B cell (primary cell): ENCODE measurements at regions not wholly inside any gene's neighbourhood (a gene's known extent, or its start where the extent isn't known, plus 50 kb on each side); places are given as distances from the start of the nearest gene placed in this dataset.

ENCODE experiments used
- ATAC-seq: fragments of 200-7000 bp; cut with Tn5 transposase; one replicate; pipeline ENCODE4 v1.10.0; 2021; ENCODE audit warnings: low read depth, mild to moderate bottlenecking, moderate number of reproducible peaks, moderate library complexity
- CTCF ChIA-PET: fragments of 350-600 bp; sonication (Branson Sonifier 250); formaldehyde crosslinking; loops from one replicate; lab custom pipeline; 2021; ENCODE audit warnings: antibody characterized with exemption, inconsistent platforms; lab: Charles Lee
- POLR2A ChIA-PET: fragments of 350-600 bp; sonication (Branson Sonifier 250); formaldehyde crosslinking; loops from one replicate; lab custom pipeline; 2021; ENCODE audit warnings: antibody characterized with exemption; lab: Charles Lee
- DNase-seq: peaks from one replicate; pipeline ENCODE4 v3.0.0; 2013
- H2AFZ ChIP-seq: 2 replicates; pipeline ENCODE4 v1.6.1; 2012; ENCODE audit warnings: mild to moderate bottlenecking, low read depth, low read length; ENCODE audit not compliant: insufficient read depth, poor library complexity, severe bottlenecking
- H3K27ac ChIP-seq, 2 donors: 1 replicate in 1 of 2; 2 replicates in 1 of 2; pipeline ENCODE4 v1.5.1; 2012 to 2013; ENCODE audit warnings: low read length in 2 of 2, mild to moderate bottlenecking in 2 of 2, moderate library complexity in 1 of 2
- H3K27me3 ChIP-seq, 4 experiments: fragments of 200-600 bp in 1 of 4; sonication (generic) in 1 of 4; replicated peaks in 1 of 4; 1 replicate in 2 of 4; 2 replicates in 2 of 4; pipeline versions ENCODE4 v1.6.1 to v1.7.0; 2013 to 2016; ENCODE audit warnings: low read length in 3 of 4, mild to moderate bottlenecking in 2 of 4, mixed read lengths in 1 of 4, moderate library complexity in 1 of 4; ENCODE audit not compliant: insufficient read depth in 4 of 4, control insufficient read depth in 3 of 4; ENCODE audit errors: control extremely low read depth in 1 of 4
- H3K36me3 ChIP-seq, 2 experiments: replicated peaks in 1 of 2; 1 replicate in 1 of 2; 2 replicates in 1 of 2; pipeline versions ENCODE4 v1.6.1 to v1.7.1; 2013; ENCODE audit warnings: low read length in 1 of 2; ENCODE audit not compliant: insufficient read depth in 2 of 2, control insufficient read depth in 1 of 2; ENCODE audit errors: control extremely low read depth in 1 of 2, extremely low read depth in 1 of 2
- H3K4me1 ChIP-seq, 2 donors: fragments of 200-600 bp in 1 of 2; sonication (generic) in 1 of 2; 1 replicate in 1 of 2; 2 replicates in 1 of 2; pipeline versions ENCODE4 v1.5.1 to v1.6.1; 2013 to 2017; ENCODE audit warnings: low read length in 2 of 2; ENCODE audit not compliant: control insufficient read depth in 2 of 2, insufficient read depth in 2 of 2
- H3K4me2 ChIP-seq: replicated peaks from 2 replicates; pipeline ENCODE3; 2012; ENCODE audit warnings: mild to moderate bottlenecking, low read depth, low read length; ENCODE audit not compliant: poor library complexity, severe bottlenecking
- H3K4me3 ChIP-seq, 5 experiments: fragments of 200-600 bp in 1 of 5; sonication (generic) in 1 of 5; 1 replicate in 3 of 5; 2 replicates in 2 of 5; pipeline versions ENCODE4 v1.5.1 to v1.7.0; 2011 to 2016; ENCODE audit warnings: low read length in 4 of 5, mild to moderate bottlenecking in 4 of 5, low read depth in 2 of 5, control low read depth in 1 of 5, moderate library complexity in 1 of 5; ENCODE audit not compliant: insufficient read depth in 1 of 5; ENCODE audit errors: control extremely low read depth in 1 of 5, extremely low read depth in 1 of 5
- H3K79me2 ChIP-seq: fragments of 200-600 bp; sonication (generic); one replicate; pipeline ENCODE4 v1.6.0; 2016; ENCODE audit warnings: low read length; ENCODE audit not compliant: control insufficient read depth, insufficient read depth
- H3K9ac ChIP-seq: fragments of 200-600 bp; sonication (generic); 2 replicates; pipeline ENCODE4 v1.6.1; 2017; ENCODE audit warnings: mild to moderate bottlenecking, low read length, moderate library complexity
- H3K9me3 ChIP-seq, 3 donors: one replicate each; pipeline versions ENCODE4 v1.6.1 to v1.7.1; 2013; ENCODE audit warnings: low read length in 2 of 3; ENCODE audit not compliant: control insufficient read depth in 2 of 3, insufficient read depth in 1 of 3; ENCODE audit errors: control extremely low read depth in 1 of 3
- H4K20me1 ChIP-seq: 2 replicates; pipeline ENCODE4 v1.6.0; 2012; ENCODE audit warnings: mild to moderate bottlenecking, low read length; ENCODE audit not compliant: insufficient read depth, control insufficient read depth, poor library complexity, severe bottlenecking
- H3K27ac Mint-ChIP-seq: one replicate; pipeline ENCODE4 v1.8.0; 2021; ENCODE audit warnings: mixed read lengths
- H3K27me3 Mint-ChIP-seq: one replicate; pipeline ENCODE4 v1.8.0; 2021; ENCODE audit warnings: mixed read lengths
- H3K4me1 Mint-ChIP-seq: one replicate; pipeline ENCODE4 v1.8.0; 2021; ENCODE audit warnings: mixed read lengths
- H3K4me3 Mint-ChIP-seq: one replicate; pipeline ENCODE4 v1.8.0; 2021; ENCODE audit warnings: mixed read lengths
- H3K9me3 Mint-ChIP-seq: one replicate; pipeline ENCODE4 v1.8.0; 2022; ENCODE audit warnings: mixed read lengths; ENCODE audit not compliant: insufficient read depth
- CTCF ChIP-seq: fragments of 200-600 bp; IDR thresholded peaks from one replicate; pipeline ENCODE4 v1.8.0; 2022; ENCODE audit warnings: antibody characterized with exemption, mild to moderate bottlenecking
- EZH2 ChIP-seq: IDR thresholded peaks from 2 replicates; pipeline ENCODE4 v1.6.1; 2012; ENCODE audit warnings: borderline replicate concordance, low read depth, mild to moderate bottlenecking, moderate library complexity, low read length; ENCODE audit not compliant: insufficient read depth, poor library complexity, severe bottlenecking
- WGBS: methylation state at CpG from one replicate; pipeline ENCODE4 v1.1.5; 2013; ENCODE audit warnings: missing lambda C conversion rate; ENCODE audit not compliant: insufficient coverage; 5-methylcytosine and 5-hydroxymethylcytosine counted together
- intact Hi-C: fragments of 100-400 bp; cut with micrococcal nuclease; formaldehyde crosslinking; loops from one replicate; pipeline ENCODE4 v1.10.0; 2022

- TF ChIP-seq CTCF (no peak), EZH2 (no peak)
- Histone ChIP-seq H3K9ac (no peak overlapping the region), H3K4me2 (no peak overlapping the region), H3K27ac (no peak overlapping the region), H3K79me2 (no peaks in the 10 kb centered on the region), H3K27me3 (no peaks in the 10 kb centered on the region), H3K9me3 (no peaks in the 10 kb centered on the region), H2AFZ (no peak overlapping the region), H3K4me1 (no peaks in the 10 kb centered on the region), H3K36me3 (no peaks in the 10 kb centered on the region), H4K20me1 (no peaks in the 10 kb centered on the region), H3K4me3 (no peak overlapping the region)
- Mint-ChIP-seq H3K9me3 (no peaks in the 10 kb centered on the region), H3K27me3 (no peaks in the 10 kb centered on the region), H3K27ac (no peak overlapping the region), H3K4me1 (no peaks in the 10 kb centered on the region), H3K4me3 (no peak overlapping the region)
- POLR2A ChIA-PET: no interaction called here
- intact Hi-C loops: no loop called here
- DNase-seq (no peak), ATAC-seq (no peak)
- CTCF ChIA-PET: no interaction called here
- WGBS: 94% methylated on average over 6 of the region's 8 CpGs
Observed at GRCh38 chr21:31520561-31521098, 138.9 kb upstream of the SOD1 start.

GRCh38 chr21:31518580-31518979, 140.9 kb upstream of the SOD1 start:
- CTCF ChIA-PET: no interaction called here
- no peak for ATAC-seq
- no peak overlapping the region for H2AFZ ChIP-seq
- DNase-seq: no peak
- Mint-ChIP-seq H3K9me3 (no peaks in the 10 kb centered on the region), H3K4me1 (no peaks in the 10 kb centered on the region), H3K4me3 (no peak overlapping the region), H3K27me3 (peaks cover 3% of the 10 kb centered on the region), H3K27ac (no peak overlapping the region)
- no peak overlapping the region for H3K9ac ChIP-seq
- H4K20me1 ChIP-seq: no peaks in the 10 kb centered on the region
- WGBS: 92% methylated on average over 2 of the region's 4 CpGs
- intact Hi-C loops: no loop called here
- TF ChIP-seq EZH2 (no peak), CTCF (no peak)
- no peak overlapping the region for H3K4me3 ChIP-seq
- H3K79me2 ChIP-seq: no peaks in the 10 kb centered on the region
- no peak overlapping the region for H3K4me2 ChIP-seq
- no peak overlapping the region for H3K27ac ChIP-seq
- POLR2A ChIA-PET: no interaction called here
- H3K9me3 ChIP-seq: no peaks in the 10 kb centered on the region
- no peaks in the 10 kb centered on the region for H3K27me3 ChIP-seq
- H3K36me3 ChIP-seq: no peaks in the 10 kb centered on the region
- no peaks in the 10 kb centered on the region for H3K4me1 ChIP-seq
